ENCODE measurements at regions not wholly inside any gene's neighbourhood (a gene's known extent, or its start where the extent isn't known, plus 50 kb on each side); places are given as distances from the start of the nearest gene placed in this dataset.

GRCh38 chr3:94513600-94513999 lies 450.7 kb downstream of the NSUN3 start:
- Histone ChIP-seq H3K9me3 (ENCODE audit: control insufficient read depth in 1 of 2, low read length in 2 of 2) (no peaks in the 10 kb centered on the region), H3K4me1 (ENCODE audit: control insufficient read depth in 1 of 2, insufficient read depth in 2 of 2, low read length in 2 of 2) (no peaks in the 10 kb centered on the region), H3K36me3 (ENCODE audit: control insufficient read depth in 1 of 2, insufficient read depth in 2 of 2, low read length in 2 of 2) (no peaks in the 10 kb centered on the region), H3K27me3 (ENCODE audit: low read depth, low read length) (no peaks in the 10 kb centered on the region), H3K4me3 (ENCODE audit: low read depth in 1 of 2, low read length in 2 of 2) (no peak overlapping the region), H3K27ac (ENCODE audit: low read length) (no peak overlapping the region)

- Histone ChIP-seq H3K27ac (ENCODE audit: low read length) (no peak overlapping the region), H3K4me1 (ENCODE audit: control insufficient read depth in 1 of 2, insufficient read depth in 2 of 2, low read length in 2 of 2) (no peaks in the 10 kb centered on the region), H3K36me3 (ENCODE audit: control insufficient read depth in 1 of 2, insufficient read depth in 2 of 2, low read length in 2 of 2) (no peaks in the 10 kb centered on the region)
These were observed 453.1 kb downstream of the NSUN3 start for GRCh38 chr3:94515983-94516382.

DNA sequence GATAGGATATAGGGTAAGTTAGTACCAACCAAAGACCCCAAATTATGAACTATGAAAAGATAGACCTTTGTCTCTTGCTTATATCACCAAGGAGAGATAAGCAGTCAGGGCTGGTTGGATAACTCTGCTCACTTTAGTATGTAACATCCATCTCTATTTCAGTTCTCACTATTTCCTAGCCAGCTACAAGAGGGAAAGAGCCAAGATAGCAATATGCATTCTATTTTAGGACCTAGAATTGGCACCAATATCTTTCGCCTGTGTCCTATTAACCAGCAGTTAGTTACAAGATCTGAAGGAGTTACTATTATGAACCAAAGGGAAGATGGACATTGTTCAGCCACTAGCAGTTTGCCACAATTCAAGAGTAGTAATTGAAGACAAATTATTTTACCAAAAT lies 457.5 kb downstream of the NSUN3 start:
- H3K27me3 ChIP-seq (ENCODE audit: low read depth, low read length): no peaks in the 10 kb centered on the region
- H3K4me3 ChIP-seq (ENCODE audit: low read depth in 1 of 2, low read length in 2 of 2): no peak overlapping the region
- H3K36me3 ChIP-seq (ENCODE audit: control insufficient read depth in 1 of 2, insufficient read depth in 2 of 2, low read length in 2 of 2): no peaks in the 10 kb centered on the region
- H3K9me3 ChIP-seq (ENCODE audit: control insufficient read depth in 1 of 2, low read length in 2 of 2): no peaks in the 10 kb centered on the region
- H3K4me1 ChIP-seq (ENCODE audit: control insufficient read depth in 1 of 2, insufficient read depth in 2 of 2, low read length in 2 of 2): peaks cover 0 to 12% of the 10 kb centered on the region in 2 donors
- H3K27ac ChIP-seq (ENCODE audit: low read length): no peak overlapping the region

More at GRCh38 chr3:94515983-94516382, 453.1 kb downstream of the NSUN3 start:
- no peaks in the 10 kb centered on the region for H3K9me3 ChIP-seq (ENCODE audit: control insufficient read depth in 1 of 2, low read length in 2 of 2)
- no peak overlapping the region for H3K4me3 ChIP-seq (ENCODE audit: low read depth in 1 of 2, low read length in 2 of 2)
- no peaks in the 10 kb centered on the region for H3K27me3 ChIP-seq (ENCODE audit: low read depth, low read length)

DNA sequence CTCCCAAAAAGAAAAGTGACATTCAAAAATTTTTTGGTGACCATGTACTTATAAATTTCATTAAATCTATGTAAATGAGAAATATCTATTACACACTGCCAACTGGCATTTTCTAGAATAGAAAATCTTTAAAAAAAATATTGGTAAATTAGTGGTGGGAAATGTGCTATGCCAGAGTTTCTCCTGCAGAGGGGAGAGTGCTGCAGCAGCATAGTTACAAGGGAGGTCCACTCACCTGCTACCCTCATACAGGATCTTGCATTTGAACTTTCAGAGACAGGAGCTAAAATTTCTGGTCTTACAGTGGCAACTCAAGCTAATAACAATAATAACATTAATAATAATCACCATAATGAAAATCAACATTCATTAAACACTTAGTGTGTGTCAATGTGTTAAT lies 459.6 kb downstream of the NSUN3 start:
- Histone ChIP-seq H3K4me1 (ENCODE audit: control insufficient read depth in 1 of 2, insufficient read depth in 2 of 2, low read length in 2 of 2) (peaks cover 0 to 12% of the 10 kb centered on the region in 2 donors), H3K27ac (ENCODE audit: low read length) (no peak overlapping the region), H3K9me3 (ENCODE audit: control insufficient read depth in 1 of 2, low read length in 2 of 2) (no peaks in the 10 kb centered on the region), H3K27me3 (ENCODE audit: low read depth, low read length) (no peaks in the 10 kb centered on the region), H3K4me3 (ENCODE audit: low read depth in 1 of 2, low read length in 2 of 2) (no peak overlapping the region), H3K36me3 (ENCODE audit: control insufficient read depth in 1 of 2, insufficient read depth in 2 of 2, low read length in 2 of 2) (no peaks in the 10 kb centered on the region)

- no peak overlapping the region for H3K4me3 ChIP-seq (ENCODE audit: low read depth in 1 of 2, low read length in 2 of 2)
These were observed 461.4 kb downstream of the NSUN3 start for GRCh38 chr3:94524102-94524919.

DNA sequence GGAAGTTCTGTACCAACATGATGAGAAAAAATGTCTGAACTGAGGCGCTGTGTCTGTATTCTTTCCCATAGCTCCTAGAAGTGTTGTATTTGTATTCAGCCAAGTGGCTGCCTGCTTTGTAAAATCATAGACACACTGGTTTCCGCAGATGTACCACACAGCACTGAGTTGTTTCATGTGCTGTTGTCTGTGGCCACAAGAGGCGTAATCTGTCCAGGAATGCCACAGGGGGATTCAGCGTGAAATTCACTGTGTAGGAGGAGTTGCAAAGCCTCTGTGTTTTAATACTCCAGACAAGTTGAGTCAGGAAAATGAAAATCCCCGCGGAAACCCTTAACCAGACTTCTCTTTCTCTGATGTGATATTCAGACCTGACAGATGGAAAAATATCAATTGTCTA lies 462.2 kb downstream of the NSUN3 start:
- no peak overlapping the region for H3K4me3 ChIP-seq (ENCODE audit: low read depth in 1 of 2, low read length in 2 of 2)
- no peaks in the 10 kb centered on the region for H3K9me3 ChIP-seq (ENCODE audit: control insufficient read depth in 1 of 2, low read length in 2 of 2)
- H3K27me3 ChIP-seq (ENCODE audit: low read depth, low read length): no peaks in the 10 kb centered on the region
- H3K27ac ChIP-seq (ENCODE audit: low read length): no peak overlapping the region
- H3K4me1 ChIP-seq (ENCODE audit: control insufficient read depth in 1 of 2, insufficient read depth in 2 of 2, low read length in 2 of 2): peaks cover 0 to 12% of the 10 kb centered on the region in 2 donors
- H3K36me3 ChIP-seq (ENCODE audit: control insufficient read depth in 1 of 2, insufficient read depth in 2 of 2, low read length in 2 of 2): no peaks in the 10 kb centered on the region

More at GRCh38 chr3:94524102-94524919, 461.4 kb downstream of the NSUN3 start:
- peaks cover 0 to 12% of the 10 kb centered on the region in 2 donors for H3K4me1 ChIP-seq (ENCODE audit: control insufficient read depth in 1 of 2, insufficient read depth in 2 of 2, low read length in 2 of 2)
- H3K27ac ChIP-seq (ENCODE audit: low read length): no peak overlapping the region
- H3K27me3 ChIP-seq (ENCODE audit: low read depth, low read length): no peaks in the 10 kb centered on the region
- no peaks in the 10 kb centered on the region for H3K9me3 ChIP-seq (ENCODE audit: control insufficient read depth in 1 of 2, low read length in 2 of 2)
- no peaks in the 10 kb centered on the region for H3K36me3 ChIP-seq (ENCODE audit: control insufficient read depth in 1 of 2, insufficient read depth in 2 of 2, low read length in 2 of 2)

- Histone ChIP-seq H3K27ac (ENCODE audit: low read length) (no peak overlapping the region), H3K9me3 (ENCODE audit: control insufficient read depth in 1 of 2, low read length in 2 of 2) (no peaks in the 10 kb centered on the region), H3K4me3 (ENCODE audit: low read depth in 1 of 2, low read length in 2 of 2) (no peak overlapping the region), H3K36me3 (ENCODE audit: control insufficient read depth in 1 of 2, insufficient read depth in 2 of 2, low read length in 2 of 2) (no peaks in the 10 kb centered on the region), H3K4me1 (ENCODE audit: control insufficient read depth in 1 of 2, insufficient read depth in 2 of 2, low read length in 2 of 2) (peaks cover 0 to 2% of the 10 kb centered on the region in 2 donors), H3K27me3 (ENCODE audit: low read depth, low read length) (no peaks in the 10 kb centered on the region)
These were observed 467.0 kb downstream of the NSUN3 start for GRCh38 chr3:94529816-94530215.

GRCh38 chr3:94532951-94533350 lies 470.1 kb downstream of the NSUN3 start:
- Histone ChIP-seq H3K27me3 (ENCODE audit: low read depth, low read length) (no peaks in the 10 kb centered on the region), H3K36me3 (ENCODE audit: control insufficient read depth in 1 of 2, insufficient read depth in 2 of 2, low read length in 2 of 2) (no peaks in the 10 kb centered on the region), H3K4me1 (ENCODE audit: control insufficient read depth in 1 of 2, insufficient read depth in 2 of 2, low read length in 2 of 2) (no peaks in the 10 kb centered on the region), H3K27ac (ENCODE audit: low read length) (no peak overlapping the region), H3K4me3 (ENCODE audit: low read depth in 1 of 2, low read length in 2 of 2) (no peak overlapping the region), H3K9me3 (ENCODE audit: control insufficient read depth in 1 of 2, low read length in 2 of 2) (no peaks in the 10 kb centered on the region)

GRCh38 chr3:94539937-94540336 lies 477.1 kb downstream of the NSUN3 start:
- H3K9me3 ChIP-seq (ENCODE audit: control insufficient read depth in 1 of 2, low read length in 2 of 2): no peaks in the 10 kb centered on the region
- H3K4me1 ChIP-seq (ENCODE audit: control insufficient read depth in 1 of 2, insufficient read depth in 2 of 2, low read length in 2 of 2): no peaks in the 10 kb centered on the region
- H3K27ac ChIP-seq (ENCODE audit: low read length): no peak overlapping the region
- H3K4me3 ChIP-seq (ENCODE audit: low read depth in 1 of 2, low read length in 2 of 2): no peak overlapping the region
- H3K36me3 ChIP-seq (ENCODE audit: control insufficient read depth in 1 of 2, insufficient read depth in 2 of 2, low read length in 2 of 2): no peaks in the 10 kb centered on the region
- no peaks in the 10 kb centered on the region for H3K27me3 ChIP-seq (ENCODE audit: low read depth, low read length)

DNA sequence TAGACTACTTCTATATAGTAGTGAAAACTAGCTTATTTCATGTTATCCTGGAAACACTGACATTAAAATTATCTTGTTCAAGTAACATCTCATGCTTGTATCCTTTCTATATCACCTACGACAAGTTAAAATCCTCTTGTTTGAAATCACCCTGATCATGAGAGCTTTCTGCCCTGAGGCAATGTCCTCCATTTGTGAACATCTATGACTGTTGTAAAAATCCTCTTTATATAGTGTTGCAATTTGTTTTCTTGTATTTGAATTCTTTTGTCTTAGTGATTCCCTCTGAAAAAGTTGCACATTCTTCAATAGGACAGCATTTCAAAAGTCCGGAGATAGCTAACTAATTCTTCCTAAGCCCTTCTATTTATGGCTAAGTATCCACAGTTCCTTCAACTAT lies 480.3 kb downstream of the NSUN3 start:
- Histone ChIP-seq H3K27me3 (ENCODE audit: low read depth, low read length) (no peaks in the 10 kb centered on the region), H3K4me3 (ENCODE audit: low read depth in 1 of 2, low read length in 2 of 2) (no peak overlapping the region), H3K4me1 (ENCODE audit: control insufficient read depth in 1 of 2, insufficient read depth in 2 of 2, low read length in 2 of 2) (no peaks in the 10 kb centered on the region), H3K9me3 (ENCODE audit: control insufficient read depth in 1 of 2, low read length in 2 of 2) (no peaks in the 10 kb centered on the region), H3K36me3 (ENCODE audit: control insufficient read depth in 1 of 2, insufficient read depth in 2 of 2, low read length in 2 of 2) (no peaks in the 10 kb centered on the region), H3K27ac (ENCODE audit: low read length) (no peak overlapping the region)

DNA sequence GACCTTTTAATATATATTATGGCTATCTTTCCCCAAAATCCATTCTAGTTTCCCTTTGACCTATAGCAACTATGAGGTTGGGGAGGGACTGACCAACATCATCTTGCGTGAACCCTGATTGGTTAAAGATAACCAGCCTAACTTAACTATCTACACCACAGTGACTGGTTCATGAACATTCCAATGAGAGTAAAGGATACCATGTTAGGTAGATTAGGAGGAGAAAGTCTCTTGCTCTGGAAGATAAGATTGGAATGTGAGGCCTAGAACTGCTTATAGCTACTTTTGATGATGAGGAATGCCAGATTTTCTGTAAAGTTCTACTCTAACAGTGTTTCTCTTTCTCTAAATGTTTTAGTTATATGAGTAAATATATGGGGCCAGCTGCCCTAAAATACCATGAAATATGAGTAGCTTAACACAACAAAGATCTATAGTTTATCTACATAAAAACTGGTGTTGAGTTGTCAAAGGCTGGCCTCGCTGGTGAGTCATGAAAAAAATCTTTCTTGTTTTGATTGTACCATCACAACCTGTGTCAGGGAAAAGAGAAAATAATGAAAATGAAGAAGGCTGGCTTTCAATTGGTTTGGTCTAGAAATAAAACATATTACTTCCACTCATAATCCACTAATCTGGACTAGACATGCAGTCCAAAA lies 481.4 kb downstream of the NSUN3 start:
- Histone ChIP-seq H3K4me3 (ENCODE audit: low read depth in 1 of 2, low read length in 2 of 2) (no peak overlapping the region), H3K27ac (ENCODE audit: low read length) (no peak overlapping the region), H3K27me3 (ENCODE audit: low read depth, low read length) (no peaks in the 10 kb centered on the region), H3K4me1 (ENCODE audit: control insufficient read depth in 1 of 2, insufficient read depth in 2 of 2, low read length in 2 of 2) (no peaks in the 10 kb centered on the region), H3K36me3 (ENCODE audit: control insufficient read depth in 1 of 2, insufficient read depth in 2 of 2, low read length in 2 of 2) (no peaks in the 10 kb centered on the region), H3K9me3 (ENCODE audit: control insufficient read depth in 1 of 2, low read length in 2 of 2) (peaks cover 0 to 10% of the 10 kb centered on the region in 2 donors)
